Mesothelial cell of epicardium (in vitro differentiated cells): ENCODE measurements at regions not wholly inside any gene's neighbourhood (a gene's known extent, or its start where the extent isn't known, plus 50 kb on each side); places are given as distances from the start of the nearest gene placed in this dataset.
"Not testable (repeated sequence)": the region's sequence is repeated elsewhere in the genome, so short reads cannot be mapped to it uniquely, and the experiment has no call there.

Experiments
- DNase-seq, 2 experiments: peaks; one replicate each; pipeline ENCODE4 v3.0.0; 2021; ENCODE audit warnings: low spot score in 2 of 2; ENCODE audit not compliant: unreplicated experiment in 2 of 2
- H3K27ac Mint-ChIP-seq: 2 replicates; pipeline ENCODE4 v1.8.0; 2021; ENCODE audit warnings: mixed read lengths
- H3K27me3 Mint-ChIP-seq: 2 replicates; pipeline ENCODE4 v1.8.0; 2021; ENCODE audit warnings: low read depth, mixed read lengths
- H3K36me3 Mint-ChIP-seq: 2 replicates; pipeline ENCODE4 v1.8.0; 2021; ENCODE audit warnings: mixed read lengths
- H3K4me1 Mint-ChIP-seq: 2 replicates; pipeline ENCODE4 v1.8.0; 2021; ENCODE audit warnings: mixed read lengths
- H3K4me3 Mint-ChIP-seq: 2 replicates; pipeline ENCODE4 v1.8.0; 2021; ENCODE audit warnings: mild to moderate bottlenecking, moderate library complexity, mixed read lengths
- H3K9me3 Mint-ChIP-seq: 2 replicates; pipeline ENCODE4 v1.8.0; 2021; ENCODE audit warnings: mixed read lengths
- TF ChIP-seq, protein P1 (sequence below): fragments of 200-600 bp; sonication (generic); IDR thresholded peaks from one replicate; pipeline ENCODE4 v1.5.0; 2021; ENCODE audit warnings: antibody characterized with exemption; ENCODE audit not compliant: unreplicated experiment

DNA sequence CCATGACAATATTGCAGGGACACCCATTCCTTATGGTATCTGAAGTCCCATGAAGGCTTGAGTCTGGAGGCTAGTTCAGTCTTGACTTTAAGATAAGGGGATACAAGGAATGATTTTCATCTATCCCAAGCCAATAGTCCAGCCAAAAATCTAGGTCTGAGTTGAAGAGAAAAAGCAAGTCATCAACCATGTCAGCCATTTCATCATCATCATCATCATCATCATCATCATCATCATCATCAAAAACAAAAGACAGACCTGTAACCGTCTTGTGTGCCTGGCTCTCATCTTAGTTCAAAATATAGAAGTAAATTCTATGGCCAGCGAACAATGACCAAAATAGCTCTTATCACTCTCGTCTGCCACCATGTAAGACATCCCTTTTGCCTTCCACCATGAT, 59.5 kb upstream of the FAM90A26 start:
- not testable (repeated sequence) for H3K27ac Mint-ChIP-seq, DNase-seq, H3K36me3 Mint-ChIP-seq, H3K9me3 Mint-ChIP-seq, H3K4me3 Mint-ChIP-seq, H3K27me3 Mint-ChIP-seq, H3K4me1 Mint-ChIP-seq

DNA sequence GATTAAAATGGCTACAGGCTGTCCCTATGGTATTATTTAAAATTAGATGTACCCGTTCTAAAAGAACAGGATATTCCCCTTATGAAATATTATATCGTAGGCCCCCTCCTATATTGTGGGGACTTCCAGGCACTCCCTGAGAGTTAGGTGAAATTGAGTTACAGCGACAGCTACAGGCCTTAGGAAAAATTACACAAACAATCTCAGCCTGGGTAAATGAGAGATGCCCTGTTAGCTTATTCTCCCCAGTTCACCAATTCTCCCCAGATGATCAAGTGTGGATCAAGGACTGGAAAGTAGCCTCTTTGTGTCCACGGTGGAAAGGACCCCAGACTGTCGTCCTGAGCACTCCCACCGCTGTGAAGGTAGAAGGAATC, 67.1 kb upstream of the FAM90A26 start:
- H3K27ac Mint-ChIP-seq, H3K9me3 Mint-ChIP-seq, DNase-seq, H3K27me3 Mint-ChIP-seq, H3K36me3 Mint-ChIP-seq, H3K4me3 Mint-ChIP-seq: not testable (repeated sequence)
- H3K4me1 Mint-ChIP-seq = peaks cover 11% of the 10 kb centered on the region
- TF ChIP-seq, protein P1, sequence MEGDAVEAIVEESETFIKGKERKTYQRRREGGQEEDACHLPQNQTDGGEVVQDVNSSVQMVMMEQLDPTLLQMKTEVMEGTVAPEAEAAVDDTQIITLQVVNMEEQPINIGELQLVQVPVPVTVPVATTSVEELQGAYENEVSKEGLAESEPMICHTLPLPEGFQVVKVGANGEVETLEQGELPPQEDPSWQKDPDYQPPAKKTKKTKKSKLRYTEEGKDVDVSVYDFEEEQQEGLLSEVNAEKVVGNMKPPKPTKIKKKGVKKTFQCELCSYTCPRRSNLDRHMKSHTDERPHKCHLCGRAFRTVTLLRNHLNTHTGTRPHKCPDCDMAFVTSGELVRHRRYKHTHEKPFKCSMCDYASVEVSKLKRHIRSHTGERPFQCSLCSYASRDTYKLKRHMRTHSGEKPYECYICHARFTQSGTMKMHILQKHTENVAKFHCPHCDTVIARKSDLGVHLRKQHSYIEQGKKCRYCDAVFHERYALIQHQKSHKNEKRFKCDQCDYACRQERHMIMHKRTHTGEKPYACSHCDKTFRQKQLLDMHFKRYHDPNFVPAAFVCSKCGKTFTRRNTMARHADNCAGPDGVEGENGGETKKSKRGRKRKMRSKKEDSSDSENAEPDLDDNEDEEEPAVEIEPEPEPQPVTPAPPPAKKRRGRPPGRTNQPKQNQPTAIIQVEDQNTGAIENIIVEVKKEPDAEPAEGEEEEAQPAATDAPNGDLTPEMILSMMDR = peak; percentile 29

DNA sequence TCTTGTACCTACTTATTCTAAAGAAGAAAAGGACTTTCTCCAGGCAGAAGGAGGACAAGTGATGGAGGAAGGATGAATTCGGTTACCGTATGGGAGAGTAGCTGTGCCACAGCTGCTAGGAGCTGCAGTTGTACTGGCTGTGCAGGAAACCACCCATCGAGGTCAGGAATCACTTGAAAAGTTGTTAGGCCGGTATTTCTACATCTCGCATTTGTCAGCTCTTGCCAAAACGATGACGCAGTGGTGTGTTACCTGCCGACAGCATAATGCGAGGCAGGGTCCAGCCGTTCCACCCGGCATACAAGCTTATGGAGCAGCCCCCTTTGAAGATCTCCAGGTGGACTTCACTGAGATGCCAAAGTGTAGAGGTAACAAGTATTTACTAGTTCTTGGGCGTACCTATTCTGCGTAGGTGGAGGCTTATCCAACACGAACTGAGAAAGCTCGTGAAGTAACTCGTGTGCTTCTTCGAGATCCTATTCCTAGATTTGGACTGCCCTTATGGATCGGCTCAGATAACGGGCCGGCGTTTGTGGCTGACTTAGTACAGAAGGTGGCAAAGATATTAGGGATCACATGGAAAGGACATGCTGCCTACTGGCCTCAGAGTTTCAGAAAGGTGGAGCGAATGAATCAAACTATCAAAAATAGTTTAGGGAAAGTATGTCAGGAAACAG, 67.6 kb upstream of the FAM90A26 start:
- H3K4me1 Mint-ChIP-seq = peaks cover 11% of the 10 kb centered on the region
- not testable (repeated sequence) for H3K27me3 Mint-ChIP-seq, H3K36me3 Mint-ChIP-seq, H3K9me3 Mint-ChIP-seq
- H3K4me3 Mint-ChIP-seq = peak overlapping the region; percentile 38
- DNase-seq = peak in 1 of 2 experiments; percentile 39
- peak overlapping the region; percentile 91 for H3K27ac Mint-ChIP-seq

DNA sequence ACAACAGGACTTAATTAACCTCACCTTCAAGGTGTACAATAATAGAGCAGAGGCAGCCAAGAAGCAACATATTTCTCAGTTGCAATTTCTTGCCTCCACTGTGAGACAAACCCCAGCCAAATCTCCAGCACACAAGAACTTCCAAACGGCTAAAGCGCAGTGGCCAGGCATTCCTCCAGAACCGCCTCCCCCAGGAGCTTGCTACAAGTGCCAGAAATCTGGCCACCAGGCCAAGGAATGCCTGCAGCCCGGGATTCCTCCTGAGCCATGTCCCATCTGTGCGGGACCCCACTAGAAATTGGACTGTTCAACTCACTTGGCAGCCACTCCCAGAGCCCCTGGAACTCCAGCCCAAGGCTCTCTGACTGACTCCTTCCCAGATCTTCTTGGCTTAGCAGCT, 73.9 kb upstream of the FAM90A26 start:
- not testable (repeated sequence) for H3K36me3 Mint-ChIP-seq, H3K27me3 Mint-ChIP-seq, H3K4me1 Mint-ChIP-seq, DNase-seq, H3K27ac Mint-ChIP-seq, H3K4me3 Mint-ChIP-seq
- H3K9me3 Mint-ChIP-seq = peaks cover 46% of the 10 kb centered on the region

DNA sequence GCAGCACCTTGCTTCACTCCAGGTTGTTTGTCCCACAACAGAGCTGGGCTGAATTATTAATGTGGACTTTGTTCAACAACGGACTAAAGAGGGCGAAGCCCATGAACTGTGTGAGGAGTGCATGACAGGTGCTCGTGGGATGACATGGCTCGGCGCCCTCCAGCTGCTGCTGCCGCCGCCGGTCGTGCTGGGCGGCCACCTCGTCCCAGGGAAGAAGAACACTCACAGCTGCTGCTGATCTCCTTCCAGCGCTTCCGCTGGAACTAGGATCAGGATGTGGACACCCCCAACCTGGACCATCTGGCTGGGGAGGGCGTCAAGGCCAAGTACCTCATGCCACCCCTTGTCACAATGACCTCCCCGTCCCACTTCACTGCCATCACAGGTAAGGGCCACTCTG, 91.4 kb upstream of the FAM90A26 start:
- H3K36me3 Mint-ChIP-seq, H3K27me3 Mint-ChIP-seq, DNase-seq, H3K27ac Mint-ChIP-seq, H3K4me3 Mint-ChIP-seq, H3K4me1 Mint-ChIP-seq: not testable (repeated sequence)
- peaks cover 47% of the 10 kb centered on the region for H3K9me3 Mint-ChIP-seq

DNA sequence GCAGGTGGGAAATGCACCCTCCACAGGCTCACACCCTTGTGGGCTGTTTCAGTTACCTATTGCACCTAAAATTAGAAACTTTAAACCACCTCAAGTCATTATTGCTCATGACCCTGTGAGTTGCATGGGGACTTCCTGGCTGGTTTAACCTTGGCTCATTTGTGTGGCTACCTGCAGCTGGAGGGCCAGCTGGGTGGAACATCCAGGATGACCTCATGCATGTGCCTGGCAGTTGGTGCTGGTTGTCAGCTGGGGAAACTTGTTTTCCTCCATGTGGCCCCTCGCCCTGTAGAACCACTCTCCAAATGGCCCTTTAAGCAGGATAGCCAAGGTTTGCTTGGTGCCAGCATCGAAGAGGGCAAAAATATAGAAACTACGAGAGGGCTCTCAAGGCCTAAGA, 93.2 kb upstream of the FAM90A26 start:
- not testable (repeated sequence) for DNase-seq, H3K4me3 Mint-ChIP-seq, H3K4me1 Mint-ChIP-seq, H3K27me3 Mint-ChIP-seq, H3K27ac Mint-ChIP-seq, H3K36me3 Mint-ChIP-seq
- peaks cover 39% of the 10 kb centered on the region for H3K9me3 Mint-ChIP-seq

DNA sequence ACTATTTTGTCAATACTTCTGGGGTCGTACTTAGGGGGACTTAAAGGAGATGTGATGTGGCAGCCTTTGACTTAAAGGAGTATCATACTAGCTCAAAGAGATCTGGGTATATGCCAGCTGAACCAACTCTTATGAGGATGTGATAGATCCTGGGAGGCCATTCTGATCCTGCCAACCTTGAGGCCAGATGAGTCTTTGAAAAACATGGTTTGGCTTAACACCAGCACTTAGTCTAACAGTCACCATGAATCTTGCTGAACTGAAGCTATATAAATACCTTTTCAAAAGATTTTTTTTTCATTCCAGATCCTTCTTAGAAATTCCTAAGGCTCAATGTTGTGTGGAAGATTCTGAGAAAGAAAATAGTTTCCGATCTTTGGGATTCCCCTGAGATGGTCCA, 93.7 kb upstream of the FAM90A26 start:
- H3K36me3 Mint-ChIP-seq, H3K4me1 Mint-ChIP-seq, H3K27ac Mint-ChIP-seq, H3K4me3 Mint-ChIP-seq, H3K27me3 Mint-ChIP-seq, DNase-seq: not testable (repeated sequence)
- peaks cover 34% of the 10 kb centered on the region for H3K9me3 Mint-ChIP-seq

DNA sequence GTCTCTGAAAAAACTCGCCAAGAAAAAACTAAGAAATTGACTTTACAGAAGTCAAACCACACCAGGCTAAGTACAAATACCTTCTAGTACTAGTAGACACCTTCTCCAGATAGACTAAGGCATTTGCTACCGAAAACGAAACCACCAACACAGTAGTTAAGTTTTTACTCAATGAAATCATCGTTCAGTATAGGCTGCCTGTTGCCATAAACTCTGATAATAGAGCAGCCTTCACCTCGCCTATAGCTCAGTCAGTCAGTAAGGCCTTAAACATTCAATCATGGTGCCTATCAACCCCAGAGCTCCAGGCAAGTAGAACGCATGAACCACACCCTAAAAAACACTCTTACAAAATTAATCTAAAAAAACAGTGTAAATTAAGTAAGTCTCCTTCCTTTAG, 96.8 kb upstream of the FAM90A26 start:
- H3K4me1 Mint-ChIP-seq, H3K36me3 Mint-ChIP-seq, H3K4me3 Mint-ChIP-seq, H3K27me3 Mint-ChIP-seq, H3K27ac Mint-ChIP-seq, DNase-seq: not testable (repeated sequence)
- peaks cover 27% of the 10 kb centered on the region for H3K9me3 Mint-ChIP-seq

DNA sequence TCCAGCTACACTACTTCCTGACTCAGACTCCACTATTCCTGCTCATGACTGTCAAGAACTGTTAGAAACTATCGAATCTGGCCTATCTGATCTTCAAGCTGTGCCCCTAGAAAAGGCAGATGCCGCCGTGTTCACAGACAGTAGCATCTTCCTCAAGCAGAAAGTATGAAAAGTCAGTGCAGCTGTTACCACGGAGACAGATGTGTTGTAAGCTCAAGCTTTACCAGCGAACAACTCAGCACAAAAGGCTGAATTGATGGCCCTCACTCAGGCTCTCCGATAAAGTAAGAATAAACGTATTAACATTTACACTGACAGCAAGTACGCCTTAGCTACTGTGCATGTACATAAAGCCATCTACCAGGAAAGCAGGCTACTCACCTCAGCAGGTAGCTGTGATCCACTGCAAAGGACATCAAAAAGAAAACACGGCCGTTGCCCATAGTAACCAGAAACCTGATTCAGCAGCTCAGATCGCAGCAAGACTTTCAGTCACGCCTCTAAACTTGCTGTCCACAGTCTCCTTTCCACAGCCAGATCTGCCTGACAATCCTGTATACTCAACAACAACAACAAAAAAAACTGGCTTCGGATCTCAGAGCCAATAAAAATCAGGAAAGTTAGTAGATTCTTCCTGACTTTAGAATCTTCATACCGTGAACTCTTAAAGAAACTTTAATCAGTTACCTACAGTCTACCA, 97.5 kb upstream of the FAM90A26 start:
- peaks cover 27% of the 10 kb centered on the region for H3K9me3 Mint-ChIP-seq
- not testable (repeated sequence) for DNase-seq, H3K4me1 Mint-ChIP-seq, H3K27ac Mint-ChIP-seq, H3K36me3 Mint-ChIP-seq, H3K4me3 Mint-ChIP-seq, H3K27me3 Mint-ChIP-seq

DNA sequence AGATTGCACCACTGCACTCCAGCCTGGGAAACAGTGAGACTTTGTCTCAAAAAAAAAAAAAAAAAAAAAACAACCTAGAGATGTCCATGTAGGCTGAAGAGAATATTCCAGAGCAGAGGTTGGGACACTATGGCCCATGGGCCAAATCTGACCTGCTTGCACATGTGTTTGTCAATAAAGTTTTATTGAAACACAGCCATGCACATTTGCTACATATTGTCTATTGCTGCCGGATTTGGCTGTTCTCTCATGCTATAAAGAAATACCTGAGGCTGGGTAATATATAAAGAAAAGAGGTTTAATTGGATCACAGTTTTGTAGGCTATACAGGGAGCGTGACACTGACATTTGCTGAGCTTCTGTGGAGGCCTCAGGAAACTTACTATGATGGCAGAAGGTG, 102.3 kb upstream of the FAM90A26 start:
- H3K9me3 Mint-ChIP-seq = peaks cover 38% of the 10 kb centered on the region
- not testable (repeated sequence) for H3K27ac Mint-ChIP-seq, H3K27me3 Mint-ChIP-seq, DNase-seq, H3K4me1 Mint-ChIP-seq, H3K36me3 Mint-ChIP-seq, H3K4me3 Mint-ChIP-seq

DNA sequence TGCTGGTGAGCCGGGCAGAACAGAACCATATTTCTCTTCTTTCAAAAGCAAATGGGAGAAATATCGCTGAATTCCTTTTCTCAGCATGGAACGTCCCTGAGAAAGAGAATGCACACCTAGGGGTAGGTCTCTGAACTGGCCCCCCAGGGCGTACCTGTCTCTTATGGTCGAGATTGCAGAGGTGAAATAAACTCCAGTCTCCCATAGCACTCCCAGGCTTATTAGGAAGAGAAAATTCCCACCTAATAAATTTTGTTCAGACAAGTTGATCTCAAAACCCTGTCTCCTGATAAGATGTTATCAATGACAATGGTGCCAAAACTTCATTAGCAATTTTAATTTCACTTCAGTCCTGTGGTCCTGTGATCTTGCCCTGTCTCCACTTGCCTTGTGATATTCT, 106.6 kb upstream of the FAM90A26 start:
- not testable (repeated sequence) for H3K36me3 Mint-ChIP-seq, H3K27me3 Mint-ChIP-seq, H3K4me1 Mint-ChIP-seq, H3K27ac Mint-ChIP-seq, H3K4me3 Mint-ChIP-seq, DNase-seq
- H3K9me3 Mint-ChIP-seq = peaks cover 37% of the 10 kb centered on the region

DNA sequence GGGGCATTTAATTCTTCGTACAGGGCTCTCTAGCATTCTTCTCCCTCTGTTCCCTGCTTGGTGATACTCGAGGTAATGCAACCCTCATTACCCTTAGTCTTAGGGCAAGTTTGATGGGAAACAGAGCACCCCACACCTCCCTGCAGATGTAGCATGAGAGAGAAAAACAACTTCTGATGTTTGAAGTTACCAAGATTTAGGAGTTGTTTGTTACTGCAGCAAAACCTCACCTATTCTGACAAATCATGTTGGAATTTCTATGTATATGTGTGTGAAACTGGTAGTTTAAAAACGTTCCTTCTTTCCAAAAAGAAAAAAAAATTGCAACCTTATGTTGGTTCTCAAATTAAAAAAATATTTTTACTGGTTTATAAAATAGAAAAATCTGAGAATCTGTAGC, 145.3 kb upstream of the FAM90A26 start:
- not testable (repeated sequence) for H3K4me3 Mint-ChIP-seq, H3K4me1 Mint-ChIP-seq, H3K27ac Mint-ChIP-seq, H3K36me3 Mint-ChIP-seq, DNase-seq
- Mint-ChIP-seq H3K9me3 (peaks cover 32% of the 10 kb centered on the region), H3K27me3 (peaks cover 11% of the 10 kb centered on the region)

DNA sequence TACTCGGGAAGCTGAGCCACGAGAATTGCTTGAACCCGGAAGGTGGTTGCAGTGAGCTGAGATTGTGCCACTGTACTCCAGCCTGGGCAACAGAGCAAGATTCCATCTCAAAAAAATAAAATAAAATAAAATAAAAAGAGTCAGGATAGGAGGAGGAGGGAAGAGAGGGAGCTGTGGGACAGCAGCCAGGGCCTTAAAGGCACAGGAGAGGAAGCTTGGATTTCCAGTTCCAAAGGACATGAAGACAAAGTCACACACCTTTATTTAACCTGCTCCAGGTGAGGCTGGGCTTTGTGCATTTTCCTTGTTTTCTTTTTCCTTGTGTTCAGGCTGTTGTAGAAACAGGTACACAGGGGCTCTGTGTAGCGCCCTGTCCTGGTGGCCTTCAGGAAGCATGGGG, 138.2 kb upstream of the HMX1 start:
- not testable (repeated sequence) for H3K4me3 Mint-ChIP-seq, H3K27ac Mint-ChIP-seq, H3K4me1 Mint-ChIP-seq, H3K36me3 Mint-ChIP-seq, H3K9me3 Mint-ChIP-seq, DNase-seq
- peaks cover 15% of the 10 kb centered on the region for H3K27me3 Mint-ChIP-seq
